HCT116 (cell line): ENCODE measurements at regions not wholly inside any gene's neighbourhood (a gene's known extent, or its start where the extent isn't known, plus 50 kb on each side); places are given as distances from the start of the nearest gene placed in this dataset.

Experiments
- ATAC-seq: fragments of 200-7000 bp; cut with Tn5 transposase; 2 replicates; pipeline ENCODE4 v1.9.1; 2020; ENCODE audit warnings: mild to moderate bottlenecking, moderate library complexity
- BruUV-seq: library from RNA; stranded (reverse); fragments of 400-500 nt; replicated peaks from 2 replicates; lab custom pipeline; 2021; lab: Mats Ljungman, UMichigan
- CTCF ChIA-PET: fragments of 300-600 bp; sonication (Branson Sonifier 250); formaldehyde crosslinking; loops from one replicate; lab custom pipeline; 2021; ENCODE audit warnings: antibody characterized with exemption; lab: Charles Lee
- POLR2A ChIA-PET: fragments of 300-600, 350-600 bp; sonication (Branson Sonifier 250); formaldehyde crosslinking; loops from one replicate; lab custom pipeline; 2021; ENCODE audit warnings: antibody characterized with exemption; lab: Charles Lee
- RAD21 ChIA-PET, 2 experiments: fragments of 300-600 bp; sonication (Branson Sonifier 250); formaldehyde crosslinking; loops; one replicate each; lab custom pipeline; 2023; ENCODE audit warnings: low total read pairs in 2 of 2; ENCODE audit not compliant: uncharacterized antibody in 2 of 2, unreplicated experiment in 2 of 2, low non-redundant PET in 1 of 2; lab: Charles Lee
- DNase-seq: peaks from one replicate; pipeline ENCODE4 v3.0.0-alpha.2; 2010; ENCODE audit warnings: low read depth, low spot score
- H2AFZ ChIP-seq: fragments of 200-600 bp; shearing (Covaris generic), sonication (generic); 2 replicates; pipeline ENCODE4 v1.6.1; 2017; ENCODE audit warnings: low read depth, mixed run types, mixed read lengths, antibody characterized with exemption, low read length; ENCODE audit not compliant: poor library complexity, severe bottlenecking
- H3K27ac ChIP-seq: 2 replicates; pipeline ENCODE4 v1.5.1; 2012; ENCODE audit warnings: low read depth, low read length
- H3K27me3 ChIP-seq: fragments of 200-600 bp; sonication (generic); 2 replicates; pipeline ENCODE4 v1.6.1; 2016; ENCODE audit warnings: mixed run types, low read length, mixed read lengths; ENCODE audit not compliant: insufficient read depth
- H3K36me3 ChIP-seq, 2 experiments: fragments of 200-500 bp in 1 of 2; fragments of 200-600 bp in 1 of 2; sonication (Bioruptor generic) in 1 of 2; sonication (generic) in 1 of 2; 2 replicates each; pipeline versions ENCODE4 v1.5.1 to v1.6.1; 2014 to 2016; ENCODE audit warnings: low read length in 2 of 2, inconsistent platforms in 1 of 2, mixed read lengths in 1 of 2, mixed run types in 1 of 2; ENCODE audit not compliant: insufficient read depth in 2 of 2, control insufficient read depth in 1 of 2
- H3K4me1 ChIP-seq, 2 experiments: fragments of 200-600 bp in 1 of 2; sonication (generic) in 1 of 2; 2 replicates each; pipeline versions ENCODE4 v1.5.1 to v1.6.1; 2012 to 2017; ENCODE audit warnings: low read length in 2 of 2, inconsistent platforms in 1 of 2, mild to moderate bottlenecking in 1 of 2, mixed read lengths in 1 of 2, mixed run types in 1 of 2, moderate library complexity in 1 of 2; ENCODE audit not compliant: insufficient read depth in 2 of 2, control insufficient read depth in 1 of 2
- H3K4me2 ChIP-seq: fragments of 200-600 bp; sonication (generic); 2 replicates; pipeline ENCODE4 v1.6.1; 2017; ENCODE audit warnings: mixed run types, low read length, mixed read lengths
- H3K4me3 ChIP-seq, 2 experiments: fragments of 200-600 bp in 1 of 2; sonication (generic) in 1 of 2; replicated peaks in 1 of 2; 2 replicates each; pipeline ENCODE4 v1.5.1; 2011 to 2016; ENCODE audit warnings: low read length in 2 of 2, control low read depth in 1 of 2, low read depth in 1 of 2, mild to moderate bottlenecking in 1 of 2, mixed read lengths in 1 of 2, mixed run types in 1 of 2
- H3K79me2 ChIP-seq: fragments of 200-600 bp; sonication (generic); 2 replicates; pipeline ENCODE4 v1.6.1; 2017; ENCODE audit warnings: mild to moderate bottlenecking, mixed run types, low read length, moderate library complexity, mixed read lengths; ENCODE audit not compliant: insufficient read depth
- H3K9ac ChIP-seq: fragments of 200-600 bp; sonication (generic); 2 replicates; pipeline ENCODE4 v1.6.1; 2016; ENCODE audit warnings: low read length, mixed read lengths
- H3K9me2 ChIP-seq: fragments of 200-600 bp; sonication (generic), shearing (Covaris generic); 2 replicates; pipeline ENCODE4 v1.6.1; 2017; ENCODE audit warnings: mixed run types, mild to moderate bottlenecking, moderate library complexity; ENCODE audit not compliant: insufficient read depth
- H3K9me3 ChIP-seq, 2 experiments: fragments of 200-500 bp in 1 of 2; fragments of 200-600 bp in 1 of 2; sonication (Bioruptor generic) in 1 of 2; sonication (generic) in 1 of 2; 2 replicates each; pipeline ENCODE4 v1.6.1; 2014 to 2017; ENCODE audit warnings: low read length in 2 of 2, mixed read lengths in 2 of 2, inconsistent platforms in 1 of 2, low read depth in 1 of 2, mild to moderate bottlenecking in 1 of 2, mixed run types in 1 of 2, moderate library complexity in 1 of 2; ENCODE audit not compliant: control insufficient read depth in 1 of 2, insufficient read depth in 1 of 2
- H4K20me1 ChIP-seq: fragments of 200-600 bp; sonication (generic), shearing (Covaris generic); 2 replicates; pipeline ENCODE4 v1.6.1; 2017; ENCODE audit warnings: mixed run types, mild to moderate bottlenecking, moderate library complexity; ENCODE audit not compliant: insufficient read depth
- ELF1 ChIP-seq: IDR thresholded peaks from 2 replicates; pipeline ENCODE4 v1.6.1; 2012; ENCODE audit warnings: low read depth, borderline replicate concordance
- RAD21 ChIP-seq: IDR thresholded peaks from 2 replicates; pipeline ENCODE4 v1.6.1; 2012; ENCODE audit warnings: low read depth, mild to moderate bottlenecking
- intact Hi-C: fragments of 100-400 bp; cut with micrococcal nuclease; formaldehyde crosslinking; loops from 2 replicates; pipeline ENCODE4 v1.10.0; 2022
- TF ChIP-seq, protein P1 (sequence below), 3 experiments: fragments of 200-600 bp in 1 of 3; sonication (generic) in 1 of 3; IDR thresholded peaks in 2 of 3; conservative IDR thresholded peaks in 1 of 3; 2 replicates each; pipeline ENCODE4 v1.5.1; 2012 to 2017; ENCODE audit warnings: low read depth in 2 of 3, low read length in 2 of 3, antibody characterized with exemption in 1 of 3, borderline replicate concordance in 1 of 3, control low read depth in 1 of 3, mild to moderate bottlenecking in 1 of 3, mixed read lengths in 1 of 3, mixed run types in 1 of 3, moderate library complexity in 1 of 3; ENCODE audit not compliant: insufficient read depth in 1 of 3
- TF ChIP-seq, protein P2 (sequence below): IDR thresholded peaks from 2 replicates; pipeline ENCODE4 v1.6.1; 2012; ENCODE audit warnings: low read depth

DNA sequence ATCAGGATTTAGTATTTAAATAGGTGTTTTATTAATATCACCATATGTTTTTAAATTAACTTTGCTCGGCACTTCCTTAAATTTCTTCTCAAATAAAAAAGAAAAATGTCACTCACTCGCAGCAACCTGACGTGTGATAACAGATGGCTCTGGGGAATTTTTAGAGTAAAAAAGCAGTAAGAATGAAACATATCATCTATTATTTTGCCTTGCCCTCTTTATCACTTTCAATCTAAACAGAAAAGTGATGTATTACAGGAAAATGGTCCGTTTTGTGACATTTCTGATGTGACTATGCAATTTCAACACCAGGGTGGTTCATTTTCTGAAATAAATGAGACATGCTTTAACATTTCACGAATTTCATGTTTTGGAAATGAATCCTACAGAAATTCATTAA lies 1368.0 kb upstream of the LRRTM1 start:
- ChIA-PET POLR2A (no interaction called here), RAD21 (no interaction called here), CTCF (no interaction called here)
- Histone ChIP-seq H3K36me3 (no peaks in the 10 kb centered on the region), H3K4me2 (no peak overlapping the region), H2AFZ (no peak overlapping the region), H3K27me3 (no peaks in the 10 kb centered on the region), H3K4me3 (no peak overlapping the region), H3K9me2 (no peaks in the 10 kb centered on the region), H3K27ac (no peak overlapping the region), H3K79me2 (no peaks in the 10 kb centered on the region), H3K4me1 (no peaks in the 10 kb centered on the region), H4K20me1 (no peaks in the 10 kb centered on the region), H3K9ac (no peak overlapping the region), H3K9me3 (no peaks in the 10 kb centered on the region)
- no peak for ATAC-seq
- BruUV-seq: no TSS peak
- intact Hi-C loops: no loop called here
- DNase-seq: no peak
- no peak for TF ChIP-seq RAD21
- TF ChIP-seq, protein P1, sequence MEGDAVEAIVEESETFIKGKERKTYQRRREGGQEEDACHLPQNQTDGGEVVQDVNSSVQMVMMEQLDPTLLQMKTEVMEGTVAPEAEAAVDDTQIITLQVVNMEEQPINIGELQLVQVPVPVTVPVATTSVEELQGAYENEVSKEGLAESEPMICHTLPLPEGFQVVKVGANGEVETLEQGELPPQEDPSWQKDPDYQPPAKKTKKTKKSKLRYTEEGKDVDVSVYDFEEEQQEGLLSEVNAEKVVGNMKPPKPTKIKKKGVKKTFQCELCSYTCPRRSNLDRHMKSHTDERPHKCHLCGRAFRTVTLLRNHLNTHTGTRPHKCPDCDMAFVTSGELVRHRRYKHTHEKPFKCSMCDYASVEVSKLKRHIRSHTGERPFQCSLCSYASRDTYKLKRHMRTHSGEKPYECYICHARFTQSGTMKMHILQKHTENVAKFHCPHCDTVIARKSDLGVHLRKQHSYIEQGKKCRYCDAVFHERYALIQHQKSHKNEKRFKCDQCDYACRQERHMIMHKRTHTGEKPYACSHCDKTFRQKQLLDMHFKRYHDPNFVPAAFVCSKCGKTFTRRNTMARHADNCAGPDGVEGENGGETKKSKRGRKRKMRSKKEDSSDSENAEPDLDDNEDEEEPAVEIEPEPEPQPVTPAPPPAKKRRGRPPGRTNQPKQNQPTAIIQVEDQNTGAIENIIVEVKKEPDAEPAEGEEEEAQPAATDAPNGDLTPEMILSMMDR (IDR thresholded peaks at IDR 0.05 in 2 of 3, conservative IDR thresholded peaks at IDR 0.05 in 1 of 3; ENCODE audit: borderline replicate concordance in 1 of 3, insufficient read depth in 1 of 3, low read depth in 2 of 3, low read length in 2 of 3): no peak

DNA sequence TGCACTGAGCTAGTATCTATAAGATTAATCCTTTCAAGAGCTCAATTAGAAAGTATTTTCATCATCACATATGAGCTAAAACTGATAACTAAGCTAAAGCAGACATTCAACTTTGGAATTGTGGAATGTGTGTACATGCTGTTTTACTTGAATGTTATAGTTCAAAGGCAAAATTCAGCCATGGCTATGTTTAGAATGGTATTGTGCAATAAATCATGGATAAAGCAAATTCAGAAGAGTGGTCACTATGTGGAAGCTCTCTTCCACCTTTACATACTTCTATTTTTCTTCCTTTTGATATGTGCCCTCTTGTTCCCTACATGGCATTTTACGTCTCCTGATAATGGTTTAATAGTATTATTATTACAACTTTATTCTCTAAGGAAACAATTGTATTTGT lies 1366.3 kb upstream of the LRRTM1 start:
- Histone ChIP-seq H4K20me1 (no peaks in the 10 kb centered on the region), H3K4me2 (no peak overlapping the region), H3K9ac (no peak overlapping the region), H3K79me2 (no peaks in the 10 kb centered on the region), H2AFZ (peak overlapping the region; percentile 31), H3K36me3 (no peaks in the 10 kb centered on the region), H3K27me3 (no peaks in the 10 kb centered on the region), H3K4me1 (no peaks in the 10 kb centered on the region), H3K9me2 (no peaks in the 10 kb centered on the region), H3K4me3 (no peak overlapping the region), H3K27ac (no peak overlapping the region), H3K9me3 (no peaks in the 10 kb centered on the region)
- DNase-seq (no peak), ATAC-seq (no peak)
- ChIA-PET POLR2A (no interaction called here), RAD21 (no interaction called here), CTCF (no interaction called here)
- TF ChIP-seq ELF1: no peak
- TF ChIP-seq, protein P2, sequence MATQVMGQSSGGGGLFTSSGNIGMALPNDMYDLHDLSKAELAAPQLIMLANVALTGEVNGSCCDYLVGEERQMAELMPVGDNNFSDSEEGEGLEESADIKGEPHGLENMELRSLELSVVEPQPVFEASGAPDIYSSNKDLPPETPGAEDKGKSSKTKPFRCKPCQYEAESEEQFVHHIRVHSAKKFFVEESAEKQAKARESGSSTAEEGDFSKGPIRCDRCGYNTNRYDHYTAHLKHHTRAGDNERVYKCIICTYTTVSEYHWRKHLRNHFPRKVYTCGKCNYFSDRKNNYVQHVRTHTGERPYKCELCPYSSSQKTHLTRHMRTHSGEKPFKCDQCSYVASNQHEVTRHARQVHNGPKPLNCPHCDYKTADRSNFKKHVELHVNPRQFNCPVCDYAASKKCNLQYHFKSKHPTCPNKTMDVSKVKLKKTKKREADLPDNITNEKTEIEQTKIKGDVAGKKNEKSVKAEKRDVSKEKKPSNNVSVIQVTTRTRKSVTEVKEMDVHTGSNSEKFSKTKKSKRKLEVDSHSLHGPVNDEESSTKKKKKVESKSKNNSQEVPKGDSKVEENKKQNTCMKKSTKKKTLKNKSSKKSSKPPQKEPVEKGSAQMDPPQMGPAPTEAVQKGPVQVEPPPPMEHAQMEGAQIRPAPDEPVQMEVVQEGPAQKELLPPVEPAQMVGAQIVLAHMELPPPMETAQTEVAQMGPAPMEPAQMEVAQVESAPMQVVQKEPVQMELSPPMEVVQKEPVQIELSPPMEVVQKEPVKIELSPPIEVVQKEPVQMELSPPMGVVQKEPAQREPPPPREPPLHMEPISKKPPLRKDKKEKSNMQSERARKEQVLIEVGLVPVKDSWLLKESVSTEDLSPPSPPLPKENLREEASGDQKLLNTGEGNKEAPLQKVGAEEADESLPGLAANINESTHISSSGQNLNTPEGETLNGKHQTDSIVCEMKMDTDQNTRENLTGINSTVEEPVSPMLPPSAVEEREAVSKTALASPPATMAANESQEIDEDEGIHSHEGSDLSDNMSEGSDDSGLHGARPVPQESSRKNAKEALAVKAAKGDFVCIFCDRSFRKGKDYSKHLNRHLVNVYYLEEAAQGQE: no peak
- intact Hi-C loops: no loop called here
- no TSS peak for BruUV-seq
